Mucosa of gallbladder (tissue), 1 donor: ENCODE measurements at regions not wholly inside any gene's neighbourhood (a gene's known extent, or its start where the extent isn't known, plus 50 kb on each side); places are given as distances from the start of the nearest gene placed in this dataset.
A peak's percentile ranks its signal among the peaks of the same experiment; 100 is the strongest.
"Not testable (repeated sequence)": the region's sequence is repeated elsewhere in the genome, so short reads cannot be mapped to it uniquely, and the experiment has no call there.

Experiments used
- DNase-seq: peaks from one replicate; pipeline ENCODE4 v3.0.0-alpha.2; 2020; ENCODE audit warnings: low spot score
- donor health status: DM: no; HTN: no; CAD: no.

DNA sequence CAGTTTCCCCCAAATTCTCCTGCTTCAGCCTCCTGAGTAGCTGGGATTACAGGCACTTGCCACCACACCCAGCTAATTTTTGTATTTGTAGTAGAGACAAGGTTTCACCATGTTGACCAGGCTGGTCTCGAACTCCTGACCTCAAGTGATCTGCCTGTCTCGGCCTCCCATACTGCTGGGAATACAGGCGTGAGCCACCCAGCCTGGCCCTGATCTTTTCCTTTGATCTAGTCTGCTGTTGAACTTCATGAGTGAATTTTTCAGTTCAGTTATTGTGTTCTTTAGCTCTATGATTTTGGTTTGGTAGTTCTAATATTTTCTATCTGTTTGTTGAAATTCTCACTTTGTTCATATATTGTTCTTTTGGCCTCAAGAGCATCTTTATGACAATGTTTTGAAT, 83.4 kb upstream of the RAP2C start:
- DNase-seq: not testable (repeated sequence)

DNA sequence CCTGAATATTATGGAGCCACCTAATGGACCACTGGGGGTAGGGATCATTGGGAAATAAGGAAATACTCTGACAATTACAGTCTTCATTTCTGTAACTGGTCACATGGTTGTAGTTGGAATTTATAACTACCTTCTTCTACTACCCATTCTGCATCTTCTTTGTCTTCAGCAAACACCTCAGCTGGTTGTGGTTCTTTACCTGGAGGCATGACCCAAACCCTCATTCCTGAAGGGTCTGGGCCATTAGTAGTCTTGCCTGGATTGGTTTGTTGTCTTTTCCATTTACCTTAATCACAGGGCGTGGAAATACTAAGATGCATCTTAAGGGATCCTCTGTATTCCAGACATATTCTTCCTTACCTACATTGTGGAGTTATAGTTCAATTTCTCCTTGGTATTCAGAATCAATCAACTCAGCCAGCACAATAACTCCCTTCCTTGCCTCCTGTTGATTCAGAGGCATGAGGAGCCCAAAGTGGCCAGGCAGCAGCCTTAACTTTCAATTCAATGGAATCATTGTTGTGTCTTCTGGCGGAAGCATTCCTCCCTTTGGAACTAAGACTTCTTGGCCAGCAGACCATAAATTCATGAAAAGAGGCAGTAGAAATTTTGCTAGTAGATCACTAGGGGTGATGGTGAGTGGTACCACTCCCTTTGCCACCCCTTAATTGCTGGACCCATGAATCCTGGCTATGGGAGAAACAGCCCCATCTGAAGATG, 75.7 kb upstream of the RAP2C start:
- no peak for DNase-seq

DNA sequence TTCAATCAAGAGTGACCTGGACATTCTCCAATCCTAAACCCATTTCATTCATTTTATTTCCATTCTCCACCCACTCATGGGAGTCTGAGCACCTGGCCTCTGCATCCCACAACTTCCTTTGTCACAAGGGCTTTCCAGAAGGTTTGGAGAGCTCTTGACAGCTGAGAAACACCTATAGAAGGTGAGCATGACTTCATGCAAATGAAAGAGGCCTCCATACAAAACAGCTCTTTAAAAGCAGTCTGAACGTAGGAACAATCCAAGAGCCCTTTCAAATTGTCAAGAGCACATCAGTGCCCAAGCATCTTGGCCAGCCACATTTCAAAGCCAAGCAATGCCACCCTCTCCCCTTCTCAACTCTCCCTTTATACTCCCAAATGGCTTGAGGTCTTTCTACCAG, 74.9 kb upstream of the RAP2C start:
- DNase-seq: no peak

DNA sequence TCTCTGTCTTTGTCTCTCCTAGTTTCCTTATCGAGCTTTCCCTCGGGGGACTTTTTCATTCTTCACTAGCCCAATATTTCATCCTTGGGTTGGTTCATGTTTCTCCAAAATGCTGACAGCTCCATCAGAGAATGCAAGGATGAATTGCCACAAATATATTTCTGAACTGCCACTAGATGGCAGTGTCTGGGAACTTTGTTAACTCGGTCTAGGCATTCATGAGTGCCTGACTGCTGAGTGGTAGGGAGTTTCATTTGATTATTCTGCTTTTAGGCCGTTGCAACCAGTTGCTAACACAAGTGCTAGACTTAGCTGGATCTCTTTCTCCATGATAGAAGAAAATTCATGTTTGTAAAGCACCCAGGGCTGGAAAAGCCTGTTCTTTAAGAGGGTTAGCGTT, 73.5 kb upstream of the RAP2C start:
- no peak for DNase-seq

DNA sequence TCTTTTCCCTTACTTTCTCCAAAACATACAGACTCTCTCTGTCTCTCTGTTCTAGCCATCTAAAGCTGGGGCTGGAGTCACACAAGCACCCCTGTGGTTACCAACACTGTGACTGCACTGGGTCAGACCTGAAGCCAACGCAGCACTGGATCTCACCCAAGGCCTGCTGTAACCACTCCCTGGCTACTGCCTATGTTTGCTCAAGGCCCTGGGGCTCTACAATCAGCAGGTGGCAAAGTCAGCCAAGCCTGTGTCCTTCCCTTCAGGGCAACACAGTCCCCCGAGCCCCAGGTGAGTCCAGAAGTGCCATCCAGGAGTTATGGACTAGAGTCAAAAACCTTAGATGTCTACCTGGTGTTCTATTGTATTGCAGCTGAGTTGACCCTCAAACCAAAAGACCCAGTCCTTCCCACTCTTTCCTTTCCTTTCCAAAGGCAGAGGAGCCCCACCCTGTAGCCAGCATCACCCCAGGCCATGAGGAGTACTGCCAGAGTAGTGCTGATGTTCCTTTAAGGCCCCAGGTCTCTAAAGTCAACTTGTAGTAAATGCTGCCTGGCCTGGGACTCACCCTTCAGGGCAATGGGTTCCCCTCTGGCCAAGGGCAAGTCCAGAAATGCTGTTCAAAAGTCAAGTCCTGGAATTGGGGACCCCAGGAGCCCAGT, 58.8 kb upstream of the RAP2C start:
- DNase-seq: no peak

DNA sequence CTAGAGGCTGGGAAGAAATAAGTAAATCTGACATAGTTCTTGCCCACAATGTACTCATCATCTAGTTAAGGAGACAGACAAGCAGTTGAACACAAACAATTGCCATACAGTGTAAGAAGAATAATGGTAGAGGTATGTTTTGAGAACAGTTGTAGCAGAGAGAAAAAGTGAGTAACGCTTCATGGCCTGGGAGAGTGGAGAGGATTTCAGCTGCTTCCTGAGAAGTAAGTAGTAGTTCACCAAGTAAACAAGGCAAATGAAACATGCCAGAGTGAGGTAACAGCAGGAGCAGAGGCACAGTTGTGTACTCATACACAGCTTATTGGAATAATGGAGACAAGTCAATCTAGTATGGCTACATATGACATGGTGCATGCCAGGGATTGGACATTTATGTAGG, 53.6 kb upstream of the RAP2C start:
- DNase-seq: no peak

DNA sequence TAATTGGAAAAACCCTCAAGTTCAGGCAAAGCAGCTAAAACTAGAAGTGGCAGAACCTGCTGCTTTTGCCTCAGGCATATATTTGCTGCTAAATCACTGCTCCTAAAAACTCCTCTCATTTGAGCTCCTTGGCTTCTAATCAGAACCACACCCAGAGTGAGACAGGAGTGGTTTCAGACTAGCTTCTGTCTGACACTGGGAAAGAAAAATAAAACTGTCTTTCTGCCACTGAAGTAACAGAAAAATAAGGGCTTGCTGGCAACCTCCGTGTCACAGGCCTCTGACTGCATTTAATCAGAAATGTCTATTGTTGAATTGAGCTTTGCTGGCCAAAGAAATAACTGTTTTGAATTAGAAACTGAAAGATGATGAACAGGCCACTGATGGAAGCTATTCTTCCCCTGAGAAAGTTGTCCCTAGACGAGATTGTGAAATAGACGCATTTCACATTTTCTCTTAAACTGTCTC, 52.1 kb upstream of the RAP2C start:
- DNase-seq: no peak

DNA sequence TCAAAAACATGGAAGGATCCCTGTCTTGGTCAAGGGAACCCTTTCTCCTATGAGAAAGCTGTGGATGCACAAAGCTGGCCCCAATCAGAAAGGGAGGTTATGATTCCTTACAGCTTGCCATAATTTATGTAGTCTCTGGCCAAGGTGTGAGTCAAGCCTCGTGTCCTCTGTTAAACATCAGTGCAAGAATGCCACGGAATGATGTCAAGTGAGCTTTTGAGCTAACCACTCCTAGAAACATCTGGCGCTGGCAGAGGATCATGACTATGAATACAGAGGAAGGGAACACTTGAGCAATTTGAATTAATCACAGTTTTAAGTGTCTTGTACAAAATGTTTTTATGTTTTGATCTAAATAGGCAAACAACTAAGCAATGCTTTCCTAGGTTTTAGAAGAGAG, 51.5 kb upstream of the RAP2C start:
- DNase-seq: peak; percentile 25

DNA sequence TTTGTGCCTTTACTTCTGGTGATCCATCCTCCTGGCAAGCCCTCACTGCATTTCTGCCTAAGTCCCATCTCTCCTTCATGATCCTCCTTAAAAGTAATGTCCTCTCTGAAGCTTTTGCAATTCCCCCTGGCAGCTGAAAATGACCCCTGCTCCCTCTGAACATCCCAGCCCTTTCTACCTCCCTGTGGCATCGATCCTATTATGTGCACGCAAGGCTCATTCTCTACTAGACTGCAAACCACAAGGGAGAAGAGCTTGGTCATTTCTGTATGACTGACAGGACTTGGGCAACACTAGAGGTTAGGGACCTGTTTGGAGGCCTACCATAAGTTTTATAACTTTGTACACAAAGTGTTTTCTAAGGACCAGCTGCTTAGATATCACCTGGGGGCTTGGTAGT, 50.8 kb upstream of the RAP2C start:
- DNase-seq: no peak
